ENCODE measurements at regions not wholly inside any gene's neighbourhood (a gene's known extent, or its start where the extent isn't known, plus 50 kb on each side); places are given as distances from the start of the nearest gene placed in this dataset.
"Not testable (repeated sequence)": the region's sequence is repeated elsewhere in the genome, so short reads cannot be mapped to it uniquely, and the experiment has no call there.

- DNase-seq (ENCODE audit: low spot score) = no peak
Observed at GRCh38 chr12:67456431-67456901, 187.3 kb downstream of the CAND1 start.

- DNase-seq (ENCODE audit: low spot score) = no peak
Observed at GRCh38 chr12:67457136-67457535, 188.0 kb downstream of the CAND1 start.

- peak; percentile 45 for DNase-seq (ENCODE audit: low spot score)
Observed at GRCh38 chr12:67457778-67458665, 188.9 kb downstream of the CAND1 start.

GRCh38 chr12:67459173-67459572 is 189.4 kb upstream of the DYRK2 start:
- no peak for DNase-seq (ENCODE audit: low spot score)

GRCh38 chr12:67459578-67459977 is 189.0 kb upstream of the DYRK2 start:
- no peak for DNase-seq (ENCODE audit: low spot score)

GRCh38 chr12:67460388-67460787 is 188.2 kb upstream of the DYRK2 start:
- DNase-seq (ENCODE audit: low spot score) = no peak

- DNase-seq (ENCODE audit: low spot score) = no peak
Observed at GRCh38 chr12:67468549-67469245, 179.8 kb upstream of the DYRK2 start.

GRCh38 chr12:67469666-67470065 is 178.9 kb upstream of the DYRK2 start:
- peak; percentile 37 for DNase-seq (ENCODE audit: low spot score)

- no peak for DNase-seq (ENCODE audit: low spot score)
Observed at GRCh38 chr12:67471810-67472209, 176.7 kb upstream of the DYRK2 start.

GRCh38 chr12:67472539-67472938 is 176.0 kb upstream of the DYRK2 start:
- peak; percentile 65 for DNase-seq (ENCODE audit: low spot score)

GRCh38 chr12:67474934-67475620 is 173.5 kb upstream of the DYRK2 start:
- no peak for DNase-seq (ENCODE audit: low spot score)

- no peak for DNase-seq (ENCODE audit: low spot score)
Observed at GRCh38 chr12:67475725-67476124, 172.8 kb upstream of the DYRK2 start.

GRCh38 chr12:67477681-67478265 is 170.8 kb upstream of the DYRK2 start:
- no peak for DNase-seq (ENCODE audit: low spot score)

GRCh38 chr12:67482751-67483661 is 165.5 kb upstream of the DYRK2 start:
- peak; percentile 80 for DNase-seq (ENCODE audit: low spot score)

GRCh38 chr12:67483871-67484554 is 164.5 kb upstream of the DYRK2 start:
- no peak for DNase-seq (ENCODE audit: low spot score)

GRCh38 chr12:67484791-67485480 is 163.6 kb upstream of the DYRK2 start:
- DNase-seq (ENCODE audit: low spot score) = no peak

GRCh38 chr12:67486671-67487070 is 161.9 kb upstream of the DYRK2 start:
- no peak for DNase-seq (ENCODE audit: low spot score)

GRCh38 chr12:67488349-67488748 is 160.2 kb upstream of the DYRK2 start:
- not testable (repeated sequence) for DNase-seq (ENCODE audit: low spot score)

GRCh38 chr12:67489007-67489406 is 159.5 kb upstream of the DYRK2 start:
- DNase-seq (ENCODE audit: low spot score) = no peak

- no peak for DNase-seq (ENCODE audit: low spot score)
Observed at GRCh38 chr12:67496581-67496980, 152.0 kb upstream of the DYRK2 start.

All from pons (tissue), 1 donor.